Panc1 (cell line): ENCODE measurements at regions not wholly inside any gene's neighbourhood (a gene's known extent, or its start where the extent isn't known, plus 50 kb on each side); places are given as distances from the start of the nearest gene placed in this dataset.
"Not testable (repeated sequence)": the region's sequence is repeated elsewhere in the genome, so short reads cannot be mapped to it uniquely, and the experiment has no call there.

Experiments used
- ATAC-seq: fragments of 200-7000 bp; cut with Tn5 transposase; 2 replicates; pipeline ENCODE4 v1.9.1; 2020; ENCODE audit warnings: mild to moderate bottlenecking, moderate library complexity
- BruUV-seq: library from RNA; stranded (reverse); fragments of 400-500 nt; replicated peaks from 2 replicates; lab custom pipeline; 2021; lab: Mats Ljungman, UMichigan
- CTCF ChIA-PET: fragments of 300-600 bp; sonication (Branson Sonifier 250); formaldehyde crosslinking; loops from one replicate; lab custom pipeline; 2022; ENCODE audit warnings: antibody characterized with exemption; lab: Charles Lee
- POLR2A ChIA-PET: fragments of 300-600 bp; sonication (Branson Sonifier 250); formaldehyde crosslinking; loops from one replicate; lab custom pipeline; 2022; ENCODE audit warnings: antibody characterized with exemption; lab: Charles Lee
- DNase-seq: peaks from one replicate; pipeline ENCODE4 v3.0.0-alpha.2; 2010; ENCODE audit warnings: low read depth, low spot score
- H3K27ac ChIP-seq: 2 replicates; pipeline ENCODE4 v1.5.1; 2011; ENCODE audit warnings: mild to moderate bottlenecking, low read length, inconsistent platforms
- H3K27me3 ChIP-seq: fragments of 200-500 bp; sonication (Bioruptor generic); 2 replicates; pipeline ENCODE4 v1.6.0; 2014; ENCODE audit warnings: low read length, inconsistent platforms; ENCODE audit not compliant: control insufficient read depth, insufficient read depth
- H3K36me3 ChIP-seq: fragments of 200-500 bp; sonication (Bioruptor generic); 2 replicates; pipeline ENCODE4 v1.5.1; 2014; ENCODE audit warnings: inconsistent platforms, mild to moderate bottlenecking, low read length, moderate library complexity; ENCODE audit not compliant: control insufficient read depth, insufficient read depth
- H3K4me1 ChIP-seq: 2 replicates; pipeline ENCODE4 v1.5.1; 2011; ENCODE audit warnings: inconsistent platforms, mild to moderate bottlenecking, low read length, moderate library complexity; ENCODE audit not compliant: control insufficient read depth, insufficient read depth
- H3K4me3 ChIP-seq, 2 experiments: 2 replicates each; pipeline ENCODE4 v1.5.1; 2011 to 2012; ENCODE audit warnings: low read depth in 2 of 2, low read length in 2 of 2, mild to moderate bottlenecking in 2 of 2, inconsistent platforms in 1 of 2, moderate library complexity in 1 of 2
- H3K9me3 ChIP-seq: fragments of 200-500 bp; sonication (Bioruptor generic); 2 replicates; pipeline ENCODE4 v1.5.1; 2014; ENCODE audit warnings: low read depth, mild to moderate bottlenecking, inconsistent platforms, low read length, moderate library complexity; ENCODE audit not compliant: control insufficient read depth, insufficient read depth
- CTCF ChIP-seq: fragments of 450-650 bp; IDR thresholded peaks from 2 replicates; pipeline ENCODE4 v1.5.1; 2017; ENCODE audit warnings: mild to moderate bottlenecking
- POLR2AphosphoS5 ChIP-seq: IDR thresholded peaks from 2 replicates; pipeline ENCODE4 v1.6.1; 2012; ENCODE audit warnings: mild to moderate bottlenecking, low read depth, low read length, moderate library complexity
- REST ChIP-seq, 2 experiments: IDR thresholded peaks; 2 replicates each; pipeline ENCODE4 v1.6.1; 2011 to 2012; ENCODE audit warnings: low read depth in 2 of 2, control low read depth in 1 of 2, low read length in 1 of 2, mild to moderate bottlenecking in 1 of 2, moderate library complexity in 1 of 2; ENCODE audit not compliant: insufficient read depth in 1 of 2
- SIN3A ChIP-seq: IDR thresholded peaks from 2 replicates; pipeline ENCODE4 v1.6.1; 2012; ENCODE audit warnings: low read depth, mild to moderate bottlenecking, low read length, moderate library complexity, borderline replicate concordance; ENCODE audit not compliant: insufficient read depth
- TCF7L2 ChIP-seq: IDR thresholded peaks from 2 replicates; pipeline ENCODE4 v1.6.1; 2011; ENCODE audit warnings: mild to moderate bottlenecking, low read depth, low read length, inconsistent platforms
- in situ Hi-C: cut with HindIII; loops from 2 replicates; pipeline ENCODE4 v1.10.0; 2016; ENCODE audit warnings: low sequenced_read_pairs, low pct_unique_long_range_greater_than_20kb
- intact Hi-C: fragments of 100-400 bp; cut with micrococcal nuclease; formaldehyde crosslinking; loops from one replicate; pipeline ENCODE4 v1.10.0; 2022; ENCODE audit not compliant: unreplicated experiment

DNA sequence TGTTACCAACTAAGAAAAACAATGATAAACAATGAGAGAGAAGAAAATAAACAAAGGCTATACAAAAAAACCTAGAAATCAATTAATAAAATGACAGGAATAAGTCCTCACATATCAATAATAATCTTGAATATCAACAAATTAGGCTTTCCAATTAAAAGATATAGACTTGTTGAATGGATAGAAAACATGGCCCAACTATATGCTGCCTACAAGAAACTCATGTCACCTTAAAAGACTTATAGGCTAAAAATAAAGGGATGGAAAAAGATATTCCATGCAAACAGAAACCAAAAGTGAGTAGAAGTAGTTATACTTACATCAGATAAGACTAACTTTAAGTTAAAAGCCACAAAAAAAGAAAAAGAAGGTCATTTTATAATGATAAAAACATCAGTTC, 183.9 kb downstream of the MYRFL start:
- Histone ChIP-seq H3K27ac (no peak overlapping the region), H3K9me3 (no peaks in the 10 kb centered on the region), H3K36me3 (no peaks in the 10 kb centered on the region), H3K4me1 (no peaks in the 10 kb centered on the region), H3K4me3 (no peak overlapping the region), H3K27me3 (no peaks in the 10 kb centered on the region)
- ATAC-seq (no peak), DNase-seq (no peak)
- ChIA-PET POLR2A (no interaction called here), CTCF (no interaction called here)
- intact Hi-C loops (no loop called here), in situ Hi-C loops (no loop called here)
- BruUV-seq: no TSS peak
- TF ChIP-seq CTCF (no peak), REST (IDR thresholded peaks at IDR 0.05; ENCODE audit: insufficient read depth in 1 of 2, low read depth in 2 of 2, low read length in 1 of 2) (no peak), POLR2AphosphoS5 (no peak), TCF7L2 (no peak), SIN3A (no peak)

- no peak overlapping the region for H3K27ac ChIP-seq
- H3K4me3 ChIP-seq: no peak overlapping the region
- in situ Hi-C loops: no loop called here
- TF ChIP-seq SIN3A: no peak
- no peak for TF ChIP-seq CTCF
- no peak for TF ChIP-seq REST (IDR thresholded peaks at IDR 0.05; ENCODE audit: insufficient read depth in 1 of 2, low read depth in 2 of 2, low read length in 1 of 2)
- no peak for TF ChIP-seq POLR2AphosphoS5
- no peak for TF ChIP-seq TCF7L2
- ATAC-seq (no peak), DNase-seq (no peak)
- CTCF ChIA-PET: no interaction called here
- BruUV-seq: no TSS peak
- POLR2A ChIA-PET: no interaction called here
- H3K4me1 ChIP-seq: no peaks in the 10 kb centered on the region
- intact Hi-C loops: no loop called here
- no peaks in the 10 kb centered on the region for H3K36me3 ChIP-seq
- no peaks in the 10 kb centered on the region for H3K9me3 ChIP-seq
- no peaks in the 10 kb centered on the region for H3K27me3 ChIP-seq
Observed at GRCh38 chr12:70011353-70011752, 186.3 kb downstream of the MYRFL start.

- H3K4me1 ChIP-seq, H3K27ac ChIP-seq, CTCF ChIA-PET, in situ Hi-C loops, ATAC-seq, H3K36me3 ChIP-seq, BruUV-seq, H3K27me3 ChIP-seq, H3K9me3 ChIP-seq, POLR2A ChIA-PET, H3K4me3 ChIP-seq, intact Hi-C loops, DNase-seq: not testable (repeated sequence)
Observed at GRCh38 chr12:70013016-70013415, 188.0 kb downstream of the MYRFL start.
